ENCODE measurements at regions not wholly inside any gene's neighbourhood (a gene's known extent, or its start where the extent isn't known, plus 50 kb on each side); places are given as distances from the start of the nearest gene placed in this dataset.

DNA sequence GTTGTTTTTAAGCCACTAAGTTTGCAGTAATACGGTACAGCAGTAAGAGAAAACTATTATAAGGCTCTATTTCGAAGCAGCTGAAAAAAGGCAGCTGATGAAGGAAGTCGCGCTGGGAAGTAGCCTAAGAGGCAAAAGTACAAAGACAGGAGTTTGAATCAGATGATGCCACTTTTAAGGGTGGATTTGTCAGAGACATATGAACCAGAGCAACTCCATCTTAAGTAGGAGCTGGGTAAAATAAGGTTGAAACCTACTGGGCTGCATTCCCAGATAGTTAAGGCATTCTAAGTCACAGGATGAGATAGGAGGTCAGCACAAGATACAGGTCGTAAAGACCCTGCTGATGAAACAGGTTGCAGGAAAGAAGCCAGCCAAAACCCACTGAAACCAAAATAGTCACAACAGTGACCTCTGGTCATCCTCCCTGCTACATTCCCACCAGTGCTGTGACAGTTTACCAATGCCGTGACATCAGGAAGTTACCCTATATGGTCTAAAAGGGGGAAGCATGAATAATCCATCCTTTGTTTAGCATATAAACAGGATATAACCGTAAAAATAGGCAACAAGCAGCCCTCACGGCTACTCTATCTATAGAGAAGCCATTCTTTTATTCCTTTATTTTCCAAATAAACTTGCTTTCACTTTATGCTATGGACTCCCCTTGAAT, 91.8 kb upstream of the PRSS3 start:
- no peak for TF ChIP-seq POLR2A (IDR thresholded peaks at IDR 0.05; ENCODE audit: low read depth, low read length)
- no peak for TF ChIP-seq RFX5 (IDR thresholded peaks at IDR 0.05; ENCODE audit: low read depth, low read length)
- no peak for TF ChIP-seq ELK1 (IDR thresholded peaks at IDR 0.05; ENCODE audit: borderline replicate concordance, low read depth, low read length)
- TF ChIP-seq, protein P1, sequence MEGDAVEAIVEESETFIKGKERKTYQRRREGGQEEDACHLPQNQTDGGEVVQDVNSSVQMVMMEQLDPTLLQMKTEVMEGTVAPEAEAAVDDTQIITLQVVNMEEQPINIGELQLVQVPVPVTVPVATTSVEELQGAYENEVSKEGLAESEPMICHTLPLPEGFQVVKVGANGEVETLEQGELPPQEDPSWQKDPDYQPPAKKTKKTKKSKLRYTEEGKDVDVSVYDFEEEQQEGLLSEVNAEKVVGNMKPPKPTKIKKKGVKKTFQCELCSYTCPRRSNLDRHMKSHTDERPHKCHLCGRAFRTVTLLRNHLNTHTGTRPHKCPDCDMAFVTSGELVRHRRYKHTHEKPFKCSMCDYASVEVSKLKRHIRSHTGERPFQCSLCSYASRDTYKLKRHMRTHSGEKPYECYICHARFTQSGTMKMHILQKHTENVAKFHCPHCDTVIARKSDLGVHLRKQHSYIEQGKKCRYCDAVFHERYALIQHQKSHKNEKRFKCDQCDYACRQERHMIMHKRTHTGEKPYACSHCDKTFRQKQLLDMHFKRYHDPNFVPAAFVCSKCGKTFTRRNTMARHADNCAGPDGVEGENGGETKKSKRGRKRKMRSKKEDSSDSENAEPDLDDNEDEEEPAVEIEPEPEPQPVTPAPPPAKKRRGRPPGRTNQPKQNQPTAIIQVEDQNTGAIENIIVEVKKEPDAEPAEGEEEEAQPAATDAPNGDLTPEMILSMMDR (conservative IDR thresholded peaks at IDR 0.05; ENCODE audit: low read depth, low read length), result no peak
- TF ChIP-seq BHLHE40 (IDR thresholded peaks at IDR 0.05; ENCODE audit: low read depth, low read length), result no peak
- TF ChIP-seq FOS (IDR thresholded peaks at IDR 0.05; ENCODE audit: low read depth, low read length), result no peak
- no peak for TF ChIP-seq RCOR1 (IDR thresholded peaks at IDR 0.05; ENCODE audit: insufficient replicate concordance, low read length)
- TF ChIP-seq MAZ (IDR thresholded peaks at IDR 0.05; ENCODE audit: borderline replicate concordance, low read depth, low read length), result no peak
- TF ChIP-seq SMC3 (IDR thresholded peaks at IDR 0.05; ENCODE audit: low read depth, low read length), result no peak

Data from IMR-90 (cell line).